HG03064 (cell line): ENCODE measurements at regions not wholly inside any gene's neighbourhood (a gene's known extent, or its start where the extent isn't known, plus 50 kb on each side); places are given as distances from the start of the nearest gene placed in this dataset.
"Not testable (repeated sequence)": the region's sequence is repeated elsewhere in the genome, so short reads cannot be mapped to it uniquely, and the experiment has no call there.

ENCODE experiments used
- ATAC-seq: cut with Tn5 transposase; IDR thresholded peaks from one replicate; pipeline ENCODE4 v1.9.1; 2021; ENCODE audit warnings: low read depth; ENCODE audit not compliant: unreplicated experiment

GRCh38 chr13:44785401-44785800 lies 203.9 kb downstream of the NUFIP1 start:
- ATAC-seq: no peak

DNA sequence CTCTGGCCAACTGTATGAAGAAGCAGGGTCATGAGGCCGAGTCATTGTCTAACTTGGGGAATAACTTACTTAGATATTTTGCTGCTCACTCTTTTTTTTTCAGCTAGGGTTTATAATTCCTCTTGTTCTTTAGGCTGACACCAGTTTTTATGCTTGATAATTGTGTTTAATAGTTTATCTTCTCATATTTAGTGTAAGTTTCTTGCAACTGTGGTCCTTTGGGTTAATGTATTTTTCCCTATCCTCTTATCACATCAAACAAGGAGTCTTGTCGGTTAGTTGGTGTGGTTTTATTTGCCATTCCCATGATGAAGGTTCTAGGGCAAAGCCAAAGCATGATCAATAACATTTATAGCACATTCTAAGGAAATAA lies 204.6 kb downstream of the NUFIP1 start:
- ATAC-seq: no peak

GRCh38 chr13:44783994-44784707 lies 205.1 kb downstream of the NUFIP1 start:
- ATAC-seq: no peak

GRCh38 chr13:44780591-44781280 lies 204.6 kb upstream of the TSC22D1 start:
- ATAC-seq: no peak

DNA sequence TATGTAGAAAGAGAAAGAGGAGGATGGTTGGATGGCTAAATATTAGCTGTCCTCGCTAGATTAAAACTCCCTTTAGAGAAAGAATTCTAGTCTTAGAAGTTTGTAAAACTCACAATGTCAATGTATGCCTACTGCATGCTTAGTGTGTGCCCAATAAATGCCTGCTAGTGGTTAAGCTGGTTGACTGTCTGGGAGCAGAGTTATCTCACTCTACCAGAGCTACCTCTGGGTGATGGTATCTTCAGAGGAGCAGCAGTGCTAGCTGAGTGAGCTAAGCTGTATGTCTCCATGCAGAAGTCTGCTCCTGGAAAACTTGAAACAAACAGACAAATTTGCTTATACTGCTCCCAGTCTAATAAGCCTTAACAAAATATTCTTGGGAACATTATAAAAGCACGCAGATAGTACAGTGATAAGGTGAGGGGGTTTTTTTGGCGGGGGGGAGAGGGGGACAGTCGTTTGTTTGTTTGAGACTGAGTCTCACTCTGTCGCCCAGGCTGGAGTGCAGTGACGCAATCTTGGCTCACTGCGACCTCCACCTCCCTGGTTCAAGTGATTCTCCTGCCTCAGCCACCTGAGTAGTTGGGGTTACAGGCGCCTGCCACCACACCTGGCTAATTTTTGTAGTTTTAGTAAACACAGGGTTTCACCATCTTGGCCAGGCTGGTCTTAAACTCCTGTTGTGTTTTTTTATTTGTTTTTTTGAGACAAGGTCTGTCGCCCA lies 202.8 kb upstream of the TSC22D1 start:
- ATAC-seq: no peak

DNA sequence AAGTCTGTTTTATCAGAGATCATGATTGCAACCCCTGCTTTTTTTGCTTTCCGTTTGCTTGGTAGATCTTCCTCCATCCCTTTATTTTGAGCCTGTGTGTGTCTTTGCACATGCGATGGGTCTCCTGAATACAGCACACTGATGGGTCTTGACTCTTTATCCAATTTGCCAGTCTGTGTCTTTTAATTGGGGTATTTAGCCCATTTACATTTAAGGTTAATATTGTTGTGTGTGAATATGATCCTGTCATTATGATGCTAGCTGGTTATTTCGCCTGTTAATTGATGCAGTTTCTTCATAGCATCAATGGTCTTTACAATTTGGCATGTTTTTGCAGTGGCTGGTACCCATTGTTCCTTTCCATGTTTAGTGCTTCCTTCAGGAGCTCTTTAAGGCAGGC lies 199.2 kb upstream of the TSC22D1 start:
- ATAC-seq: not testable (repeated sequence)

GRCh38 chr13:44770951-44771350 lies 194.8 kb upstream of the TSC22D1 start:
- ATAC-seq: no peak

- ATAC-seq: no peak
Observed at GRCh38 chr13:44769686-44770085, 193.6 kb upstream of the TSC22D1 start.

DNA sequence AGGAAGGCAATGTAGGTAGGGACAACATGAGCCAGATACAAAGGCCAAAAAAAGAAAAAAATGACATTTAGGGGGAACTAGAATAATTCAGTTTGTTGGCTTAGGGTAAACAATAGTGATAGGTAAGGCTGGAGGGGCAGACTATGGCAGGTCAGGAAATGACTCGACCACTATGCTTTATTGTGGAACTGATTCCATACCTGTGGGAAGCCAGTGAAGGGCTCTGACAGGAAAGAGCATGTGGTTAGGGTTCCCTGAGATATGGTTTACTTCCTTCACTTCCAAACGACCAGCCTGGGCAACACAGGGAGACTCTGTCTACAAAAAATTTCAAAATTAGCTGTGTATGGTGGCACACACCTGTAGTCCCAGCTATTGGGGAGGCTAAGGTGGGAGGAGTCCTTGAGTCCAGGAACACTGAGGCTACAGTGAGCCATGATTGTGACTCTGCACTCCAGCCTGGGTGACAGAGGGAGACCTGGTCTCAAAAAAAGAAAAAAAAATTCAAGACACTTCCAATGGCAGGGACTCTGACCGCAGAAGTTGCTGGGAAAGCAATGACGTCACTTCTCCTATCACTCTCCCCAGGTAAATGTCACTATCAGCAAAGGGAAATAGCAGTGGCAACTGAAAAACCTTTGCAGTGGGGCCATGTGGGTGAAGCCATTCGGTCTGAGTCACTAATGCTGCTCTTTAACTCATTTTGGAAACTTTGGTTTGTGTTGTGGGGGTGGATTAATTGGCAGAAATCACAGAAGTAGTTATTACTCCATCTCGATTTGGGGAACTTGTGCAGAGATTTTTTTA lies 192.8 kb upstream of the TSC22D1 start:
- no peak for ATAC-seq

- ATAC-seq: no peak
Observed at GRCh38 chr13:44768239-44768638, 192.1 kb upstream of the TSC22D1 start.

DNA sequence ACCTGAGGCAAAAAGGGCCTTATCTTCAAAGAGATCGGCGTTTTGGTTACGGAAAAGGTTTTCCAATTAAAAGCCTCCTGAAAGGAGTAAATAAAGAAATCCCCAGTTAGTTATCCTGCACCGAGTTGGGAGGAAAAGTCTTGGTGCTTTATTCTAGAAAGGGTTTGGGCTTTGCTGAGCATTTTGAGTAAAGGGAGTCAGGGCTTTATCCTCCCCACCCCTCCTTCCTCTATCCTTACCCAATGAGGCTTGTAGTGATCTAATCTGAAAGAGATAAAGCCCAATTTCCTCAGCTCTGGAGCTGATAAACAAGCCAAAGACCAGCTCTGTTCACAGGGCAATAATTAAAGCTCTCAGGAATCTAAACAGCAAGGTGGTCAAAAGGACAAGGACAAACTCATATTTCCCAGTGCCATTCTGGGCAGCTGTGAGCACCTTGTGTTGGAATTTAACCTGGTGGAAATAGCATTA lies 188.9 kb upstream of the TSC22D1 start:
- no peak for ATAC-seq

- ATAC-seq: no peak
Observed at GRCh38 chr13:44764302-44764692, 188.2 kb upstream of the TSC22D1 start.

DNA sequence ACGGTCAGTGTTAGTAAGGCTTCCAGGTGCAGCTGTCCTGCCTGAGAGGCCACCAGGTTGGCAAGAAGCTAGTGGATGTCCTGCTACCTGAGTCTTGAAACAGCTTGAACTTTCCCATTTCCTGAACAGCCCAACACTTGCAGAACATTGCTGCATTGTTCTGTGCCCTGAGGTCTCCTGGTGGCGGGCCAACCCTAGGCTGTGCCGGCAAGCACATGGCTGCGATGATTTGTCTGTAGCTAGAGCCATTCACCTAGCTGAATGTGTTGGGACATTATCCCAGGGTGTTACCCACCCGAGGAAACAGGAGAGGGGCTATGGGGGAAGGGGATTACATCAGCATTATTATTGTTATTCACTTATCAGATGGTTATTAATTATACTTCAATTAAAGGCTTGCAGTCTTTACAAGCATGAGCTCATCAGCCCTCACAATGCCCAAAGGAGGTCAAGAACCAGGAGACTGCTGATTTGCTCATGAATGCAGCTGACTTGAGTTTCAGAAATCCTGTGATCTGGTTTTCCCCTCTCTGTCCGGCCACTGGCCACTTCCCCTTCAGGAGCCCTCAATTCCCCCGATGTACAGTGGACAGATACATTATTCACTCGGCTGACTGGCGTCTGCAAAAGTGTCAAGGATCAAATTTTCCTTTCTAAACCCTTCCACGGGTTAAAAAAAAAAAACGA lies 187.6 kb upstream of the TSC22D1 start:
- ATAC-seq: no peak

GRCh38 chr13:44762911-44763310 lies 186.8 kb upstream of the TSC22D1 start:
- no peak for ATAC-seq

GRCh38 chr13:44760434-44760833 lies 184.3 kb upstream of the TSC22D1 start:
- ATAC-seq: no peak

DNA sequence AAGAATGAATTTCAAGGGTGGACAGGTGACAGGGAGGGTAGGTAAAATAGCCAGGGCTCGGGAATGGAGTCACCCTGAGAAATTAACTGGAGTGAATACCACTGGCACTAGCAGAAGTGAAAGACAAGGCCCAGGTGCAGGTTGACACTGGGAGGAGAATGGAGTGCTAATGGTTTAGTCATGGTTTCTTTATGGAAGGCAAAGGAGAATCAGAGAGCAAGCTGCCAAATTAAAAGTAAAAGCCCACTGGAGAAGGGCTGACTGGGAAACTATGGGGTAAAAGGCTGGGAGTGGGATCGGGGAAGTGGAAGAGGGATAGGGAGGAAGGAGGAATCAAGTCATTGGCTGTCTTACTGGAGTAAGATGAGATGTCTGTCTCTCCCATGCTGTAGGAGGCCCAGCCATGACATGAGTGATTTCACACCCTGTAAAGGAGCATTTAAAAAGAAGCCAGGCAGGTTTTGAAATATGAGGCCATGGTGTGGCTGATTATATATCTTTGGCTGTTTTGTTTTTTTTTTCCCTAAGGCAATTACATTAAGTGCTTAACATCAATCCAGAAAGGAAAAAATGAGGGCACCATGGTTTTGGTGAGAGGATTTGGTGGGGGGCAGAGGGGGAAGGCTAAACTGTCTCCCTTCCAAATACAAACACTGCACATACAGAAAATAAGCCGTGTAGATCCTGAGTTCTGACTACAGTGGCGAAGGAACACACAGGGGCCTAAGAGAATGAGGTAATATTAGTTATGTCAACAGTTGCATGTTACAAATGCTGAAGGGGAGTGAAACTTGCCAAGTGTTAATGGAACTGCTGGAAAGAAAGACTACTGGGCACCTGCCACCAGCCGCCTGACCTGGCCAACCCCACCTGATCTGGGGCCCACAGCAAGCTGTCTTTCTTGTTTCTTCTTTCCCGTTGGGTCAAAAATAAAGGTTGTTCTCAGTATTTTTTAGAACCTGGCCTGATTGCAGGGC lies 183.5 kb upstream of the TSC22D1 start:
- ATAC-seq: no peak

DNA sequence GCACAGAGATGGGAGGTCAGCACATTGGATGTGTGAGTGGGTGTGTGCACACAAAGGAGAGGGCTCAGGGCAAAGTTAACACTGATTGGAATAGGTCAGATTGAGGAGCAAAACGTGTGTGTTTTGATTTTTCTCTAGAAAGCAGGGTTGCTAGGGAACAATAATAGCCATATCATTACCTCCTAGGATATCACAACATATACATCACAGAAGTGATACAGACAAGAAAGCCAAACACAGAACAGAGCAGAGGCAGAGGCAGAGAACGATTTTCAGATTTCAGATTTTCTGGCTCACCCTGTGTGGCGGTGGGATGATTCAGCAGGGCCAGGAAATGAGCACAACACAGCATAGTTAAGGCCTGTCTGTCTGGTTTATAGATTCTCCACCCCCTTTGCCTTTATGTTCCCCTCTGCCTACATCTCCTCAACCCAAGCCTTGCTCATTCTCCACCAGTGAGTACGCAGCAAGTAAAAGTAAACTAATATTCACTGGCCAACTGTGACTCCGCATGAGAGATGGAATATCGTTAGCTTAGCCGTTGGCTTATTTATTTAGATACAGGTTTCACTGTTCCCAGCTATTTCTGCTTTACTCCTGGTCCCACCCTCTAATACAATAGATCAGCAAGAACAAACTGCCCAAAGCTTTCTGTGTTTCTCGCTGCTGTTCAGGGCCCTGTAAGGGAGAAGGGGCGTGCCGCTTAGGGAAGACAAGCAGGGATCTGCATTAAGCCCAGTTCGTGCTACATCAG lies 182.7 kb upstream of the TSC22D1 start:
- no peak for ATAC-seq

- ATAC-seq: no peak
Observed at GRCh38 chr13:44757671-44758070, 181.5 kb upstream of the TSC22D1 start.
